Activated CD4-positive, alpha-beta T cell treated with anti-CD3 and anti-CD28 coated beads for 36 hours (primary cell): ENCODE measurements at regions not wholly inside any gene's neighbourhood (a gene's known extent, or its start where the extent isn't known, plus 50 kb on each side); places are given as distances from the start of the nearest gene placed in this dataset.

Experiments used
- ATAC-seq: fragments of 200-7000 bp; cut with Tn5 transposase; one replicate; pipeline ENCODE4 v1.10.0; 2021; ENCODE audit warnings: mild to moderate bottlenecking, moderate library complexity
- CTCF ChIA-PET: fragments of 350-600 bp; sonication (Branson Sonifier 250); formaldehyde crosslinking; loops from one replicate; lab custom pipeline; 2021; ENCODE audit warnings: antibody characterized with exemption; lab: Charles Lee
- POLR2A ChIA-PET: fragments of 350-600 bp; sonication (Branson Sonifier 250); formaldehyde crosslinking; loops from one replicate; lab custom pipeline; 2021; ENCODE audit warnings: antibody characterized with exemption, inconsistent platforms; lab: Charles Lee
- DNase-seq: peaks from one replicate; pipeline ENCODE4 v3.0.0-alpha.2; 2020
- H3K27ac Mint-ChIP-seq: one replicate; pipeline ENCODE4 v1.8.0; 2021; ENCODE audit warnings: mixed read lengths
- H3K27me3 Mint-ChIP-seq: one replicate; pipeline ENCODE4 v1.8.0; 2021; ENCODE audit warnings: mixed read lengths
- H3K36me3 Mint-ChIP-seq: one replicate; pipeline ENCODE4 v1.8.0; 2021; ENCODE audit warnings: low read depth, mixed read lengths
- H3K4me1 Mint-ChIP-seq: one replicate; pipeline ENCODE4 v1.8.0; 2021; ENCODE audit warnings: mixed read lengths
- H3K4me3 Mint-ChIP-seq: one replicate; pipeline ENCODE4 v1.8.0; 2021; ENCODE audit warnings: mild to moderate bottlenecking, moderate library complexity, mixed read lengths
- H3K9me3 Mint-ChIP-seq: one replicate; pipeline ENCODE4 v1.8.0; 2021; ENCODE audit warnings: low read depth, mixed read lengths
- intact Hi-C, 2 experiments: fragments of 100-400 bp; cut with DNase I in 1 of 2; cut with micrococcal nuclease in 1 of 2; formaldehyde crosslinking; loops; one replicate each; pipeline versions ENCODE4 v1.14.2 to v1.15.1; 2022 to 2024; cut with DNase I, micrococcal nuclease

- POLR2A ChIA-PET = no interaction called here
- Mint-ChIP-seq H3K27me3 (peaks cover 17% of the 10 kb centered on the region), H3K4me1 (peaks cover 4% of the 10 kb centered on the region), H3K4me3 (no peak overlapping the region), H3K27ac (no peak overlapping the region), H3K36me3 (no peaks in the 10 kb centered on the region), H3K9me3 (no peaks in the 10 kb centered on the region)
- intact Hi-C loops = no loop called here
- CTCF ChIA-PET = no interaction called here
- ATAC-seq (no peak), DNase-seq (no peak)
Observed at GRCh38 chr7:42495256-42495655, 258.2 kb upstream of the GLI3 start.

GRCh38 chr7:42494736-42495135, 257.7 kb upstream of the GLI3 start:
- H3K4me3 Mint-ChIP-seq = no peak overlapping the region
- peaks cover 4% of the 10 kb centered on the region for H3K4me1 Mint-ChIP-seq
- CTCF ChIA-PET = no interaction called here
- no peaks in the 10 kb centered on the region for H3K9me3 Mint-ChIP-seq
- POLR2A ChIA-PET = no interaction called here
- intact Hi-C loops = no loop called here
- DNase-seq (no peak), ATAC-seq (no peak)
- peaks cover 17% of the 10 kb centered on the region for H3K27me3 Mint-ChIP-seq
- H3K36me3 Mint-ChIP-seq = no peaks in the 10 kb centered on the region
- no peak overlapping the region for H3K27ac Mint-ChIP-seq

- no peak overlapping the region for H3K27ac Mint-ChIP-seq
- no peak for ATAC-seq
- DNase-seq = no peak
- CTCF ChIA-PET = no interaction called here
- H3K4me3 Mint-ChIP-seq = no peak overlapping the region
- no peaks in the 10 kb centered on the region for H3K9me3 Mint-ChIP-seq
- POLR2A ChIA-PET = no interaction called here
- peaks cover 4% of the 10 kb centered on the region for H3K4me1 Mint-ChIP-seq
- intact Hi-C loops = no loop called here
- peaks cover 17% of the 10 kb centered on the region for H3K27me3 Mint-ChIP-seq
- H3K36me3 Mint-ChIP-seq = no peaks in the 10 kb centered on the region
Observed at GRCh38 chr7:42494199-42494710, 257.2 kb upstream of the GLI3 start.

- CTCF ChIA-PET = no interaction called here
- no peaks in the 10 kb centered on the region for H3K36me3 Mint-ChIP-seq
- no peak overlapping the region for H3K4me3 Mint-ChIP-seq
- H3K27ac Mint-ChIP-seq = no peak overlapping the region
- peaks cover 4% of the 10 kb centered on the region for H3K4me1 Mint-ChIP-seq
- ATAC-seq (peak; percentile 69), DNase-seq (peak; percentile 49)
- POLR2A ChIA-PET = no interaction called here
- intact Hi-C loops = no loop called here
- H3K27me3 Mint-ChIP-seq = peaks cover 18% of the 10 kb centered on the region
- H3K9me3 Mint-ChIP-seq = no peaks in the 10 kb centered on the region
Observed at GRCh38 chr7:42493436-42494198, 256.6 kb upstream of the GLI3 start.

- POLR2A ChIA-PET = no interaction called here
- Mint-ChIP-seq H3K4me1 (peaks cover 4% of the 10 kb centered on the region), H3K9me3 (no peaks in the 10 kb centered on the region), H3K27me3 (peaks cover 20% of the 10 kb centered on the region), H3K4me3 (no peak overlapping the region), H3K36me3 (no peaks in the 10 kb centered on the region), H3K27ac (no peak overlapping the region)
- CTCF ChIA-PET = no interaction called here
- ATAC-seq (no peak), DNase-seq (no peak)
- intact Hi-C loops = no loop called here
Observed at GRCh38 chr7:42492920-42493319, 255.9 kb upstream of the GLI3 start.

- Mint-ChIP-seq H3K9me3 (no peaks in the 10 kb centered on the region), H3K36me3 (no peaks in the 10 kb centered on the region), H3K27ac (no peak overlapping the region), H3K4me3 (no peak overlapping the region), H3K4me1 (peaks cover 4% of the 10 kb centered on the region), H3K27me3 (peaks cover 20% of the 10 kb centered on the region)
- ChIA-PET CTCF (no interaction called here), POLR2A (no interaction called here)
- intact Hi-C loops = no loop called here
- ATAC-seq (no peak), DNase-seq (no peak)
Observed at GRCh38 chr7:42491106-42491505, 254.1 kb upstream of the GLI3 start.

DNA sequence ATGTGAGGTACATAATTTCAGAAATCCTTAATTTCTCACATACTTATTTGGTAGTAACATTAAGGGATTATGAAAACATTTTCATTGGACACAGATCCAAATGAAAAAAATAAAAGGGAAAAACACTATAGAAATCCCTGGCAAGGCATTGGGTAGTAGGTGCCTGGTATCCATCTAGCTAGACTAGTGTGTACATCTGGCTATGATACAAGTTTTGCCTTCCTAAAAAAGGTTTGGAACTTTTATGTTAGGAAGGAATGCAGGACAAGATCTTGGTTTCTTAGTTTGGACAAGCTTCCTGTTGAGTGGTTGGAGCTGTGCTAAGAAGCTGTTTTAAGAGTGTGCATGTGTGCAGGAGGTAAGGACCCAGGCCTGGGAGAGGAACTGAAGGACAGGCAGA, 252.3 kb upstream of the GLI3 start:
- peaks cover 4% of the 10 kb centered on the region for H3K4me1 Mint-ChIP-seq
- DNase-seq (no peak), ATAC-seq (no peak)
- H3K4me3 Mint-ChIP-seq = no peak overlapping the region
- ChIA-PET CTCF (no interaction called here), POLR2A (no interaction called here)
- intact Hi-C loops = no loop called here
- no peaks in the 10 kb centered on the region for H3K9me3 Mint-ChIP-seq
- H3K27ac Mint-ChIP-seq = no peak overlapping the region
- no peaks in the 10 kb centered on the region for H3K36me3 Mint-ChIP-seq
- H3K27me3 Mint-ChIP-seq = peaks cover 14% of the 10 kb centered on the region

- H3K36me3 Mint-ChIP-seq = no peaks in the 10 kb centered on the region
- no peak overlapping the region for H3K4me3 Mint-ChIP-seq
- peak; percentile 53 for ATAC-seq
- ChIA-PET CTCF (no interaction called here), POLR2A (no interaction called here)
- H3K9me3 Mint-ChIP-seq = no peaks in the 10 kb centered on the region
- H3K4me1 Mint-ChIP-seq = no peaks in the 10 kb centered on the region
- intact Hi-C loops = no loop called here
- peaks cover 13% of the 10 kb centered on the region for H3K27me3 Mint-ChIP-seq
- no peak overlapping the region for H3K27ac Mint-ChIP-seq
- no peak for DNase-seq
Observed at GRCh38 chr7:42485301-42485766, 248.3 kb upstream of the GLI3 start.

DNA sequence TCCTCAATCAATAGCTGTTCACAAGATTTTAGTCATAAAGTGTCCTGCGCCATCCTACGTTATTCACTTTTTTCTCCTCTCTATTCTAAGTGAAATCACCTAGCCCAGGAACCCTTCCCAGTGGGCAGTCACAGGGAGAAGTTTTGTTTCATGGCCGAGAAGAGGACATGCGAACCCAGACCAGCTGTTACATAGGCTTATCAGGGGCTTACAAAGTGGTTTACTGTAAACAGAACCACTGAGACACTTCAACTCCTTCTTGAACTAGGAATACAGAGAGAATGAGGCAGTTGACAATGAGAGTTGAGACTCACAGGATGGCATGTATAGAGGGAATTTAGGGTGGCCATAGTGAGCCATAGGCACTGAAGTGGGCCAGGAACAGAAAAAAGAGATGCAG, 246.9 kb upstream of the GLI3 start:
- Mint-ChIP-seq H3K27ac (no peak overlapping the region), H3K4me1 (no peaks in the 10 kb centered on the region), H3K9me3 (peaks cover 2% of the 10 kb centered on the region), H3K36me3 (no peaks in the 10 kb centered on the region), H3K4me3 (no peak overlapping the region), H3K27me3 (peaks cover 13% of the 10 kb centered on the region)
- POLR2A ChIA-PET = no interaction called here
- intact Hi-C loops = no loop called here
- CTCF ChIA-PET = no interaction called here
- ATAC-seq (no peak), DNase-seq (no peak)

GRCh38 chr7:42479816-42480633, 243.0 kb upstream of the GLI3 start:
- POLR2A ChIA-PET = no interaction called here
- Mint-ChIP-seq H3K4me1 (no peaks in the 10 kb centered on the region), H3K4me3 (no peak overlapping the region), H3K9me3 (peaks cover 2% of the 10 kb centered on the region), H3K27ac (no peak overlapping the region), H3K36me3 (no peaks in the 10 kb centered on the region), H3K27me3 (peaks cover 8% of the 10 kb centered on the region)
- intact Hi-C loops = loop anchor here in 1 of 2 experiments (10.0 kb wide), 1 partner anchor 385 kb away; no protein-coding TSS in a partner anchor
- no peak for ATAC-seq
- CTCF ChIA-PET = no interaction called here
- no peak for DNase-seq

GRCh38 chr7:42479452-42479815, 242.4 kb upstream of the GLI3 start:
- DNase-seq (no peak), ATAC-seq (no peak)
- POLR2A ChIA-PET = no interaction called here
- H3K4me3 Mint-ChIP-seq = no peak overlapping the region
- H3K36me3 Mint-ChIP-seq = no peaks in the 10 kb centered on the region
- peaks cover 2% of the 10 kb centered on the region for H3K9me3 Mint-ChIP-seq
- CTCF ChIA-PET = no interaction called here
- peaks cover 8% of the 10 kb centered on the region for H3K27me3 Mint-ChIP-seq
- no peaks in the 10 kb centered on the region for H3K4me1 Mint-ChIP-seq
- no peak overlapping the region for H3K27ac Mint-ChIP-seq
- intact Hi-C loops = loop anchor here in 1 of 2 experiments (10.0 kb wide), 1 partner anchor 385 kb away; no protein-coding TSS in a partner anchor

DNA sequence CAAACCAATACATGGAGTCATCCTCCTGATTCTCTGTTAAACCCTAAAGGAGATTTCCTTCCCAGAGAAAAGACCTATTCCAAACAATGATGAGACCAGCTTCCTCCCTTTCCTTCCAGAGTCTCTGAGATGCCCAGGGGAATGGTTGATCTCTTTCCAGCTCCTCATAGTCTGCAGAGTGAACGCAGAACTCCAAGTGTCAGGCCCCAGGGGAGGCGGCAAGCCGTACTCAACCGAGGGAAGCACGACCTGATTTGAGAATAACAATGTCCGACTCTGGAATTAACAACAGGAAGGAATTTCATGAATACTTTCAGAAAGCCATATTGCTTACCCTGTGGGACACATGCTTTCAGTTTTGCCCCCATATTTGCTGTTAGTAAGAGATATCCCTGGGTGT, 241.7 kb upstream of the GLI3 start:
- H3K4me3 Mint-ChIP-seq = no peak overlapping the region
- ATAC-seq = no peak
- ChIA-PET POLR2A (no interaction called here), CTCF (no interaction called here)
- H3K9me3 Mint-ChIP-seq = peaks cover 5% of the 10 kb centered on the region
- no peak overlapping the region for H3K27ac Mint-ChIP-seq
- no peaks in the 10 kb centered on the region for H3K36me3 Mint-ChIP-seq
- peaks cover 3% of the 10 kb centered on the region for H3K27me3 Mint-ChIP-seq
- intact Hi-C loops = loop anchor here in 1 of 2 experiments (10.0 kb wide), 1 partner anchor 386 kb away; no protein-coding TSS in a partner anchor
- H3K4me1 Mint-ChIP-seq = no peaks in the 10 kb centered on the region
- DNase-seq = no peak
